HG03520 (cell line): ENCODE measurements at regions not wholly inside any gene's neighbourhood (a gene's known extent, or its start where the extent isn't known, plus 50 kb on each side); places are given as distances from the start of the nearest gene placed in this dataset.
"Not testable (repeated sequence)": the region's sequence is repeated elsewhere in the genome, so short reads cannot be mapped to it uniquely, and the experiment has no call there.

Experiments used
- ATAC-seq: cut with Tn5 transposase; IDR thresholded peaks from one replicate; pipeline ENCODE4 v1.9.1; 2021; ENCODE audit warnings: mild to moderate bottlenecking, moderate library complexity; ENCODE audit not compliant: unreplicated experiment

- no peak for ATAC-seq
Observed at GRCh38 chr1:209198961-209199750, 384.4 kb upstream of the CAMK1G start.

DNA sequence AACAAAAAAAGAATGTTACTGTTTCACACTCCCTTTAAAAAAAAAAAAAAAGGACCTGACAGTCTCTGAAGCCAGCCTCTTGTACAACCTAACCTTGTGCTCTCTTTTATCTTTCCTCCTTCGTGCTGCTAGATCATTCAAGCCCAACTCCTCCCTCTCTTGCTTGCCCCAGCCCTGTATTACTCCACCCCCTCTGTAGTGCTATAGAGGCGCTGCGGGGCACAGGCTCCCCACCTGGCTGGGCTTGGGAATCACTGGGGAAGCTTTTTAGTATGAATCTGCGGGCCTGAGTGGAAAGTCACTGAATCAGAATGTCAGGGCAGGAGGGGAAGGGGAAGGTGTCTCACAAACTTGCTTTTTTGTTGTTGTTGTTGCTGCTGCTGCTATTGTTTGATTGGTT is 383.7 kb upstream of the CAMK1G start:
- no peak for ATAC-seq

GRCh38 chr1:209202321-209202720 is 381.2 kb upstream of the CAMK1G start:
- not testable (repeated sequence) for ATAC-seq

DNA sequence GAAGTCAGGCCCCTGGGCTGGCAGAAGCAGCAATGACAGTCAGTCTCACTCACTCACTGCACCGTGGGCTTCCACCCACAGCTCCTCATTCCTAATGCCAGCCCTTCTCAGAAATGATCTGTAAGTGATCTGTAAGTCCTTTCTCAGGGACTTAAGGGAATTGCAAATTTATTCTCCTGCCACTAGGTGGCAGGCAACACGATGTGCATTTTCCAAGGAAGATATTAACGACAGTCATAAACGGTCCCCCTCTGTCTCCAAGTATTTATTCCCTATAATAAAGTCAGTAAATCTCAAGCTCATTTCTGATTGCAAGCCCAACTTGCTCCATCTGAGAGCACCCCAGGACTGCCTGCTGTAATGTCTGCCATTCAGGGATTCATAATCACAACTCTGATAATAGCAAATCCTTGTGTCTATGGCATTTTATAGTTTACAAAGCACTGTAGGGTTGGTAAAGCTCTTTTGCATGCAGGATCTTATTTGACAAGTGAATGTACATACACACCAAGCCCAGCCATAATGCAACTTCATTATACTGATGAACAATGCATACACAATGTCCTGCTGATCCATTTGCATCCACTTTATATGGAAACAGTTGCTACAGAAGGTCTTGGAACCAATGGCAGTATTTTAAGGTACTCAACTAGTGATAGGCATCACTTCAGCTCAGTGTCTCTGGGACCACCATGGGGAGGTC is 380.5 kb upstream of the CAMK1G start:
- no peak for ATAC-seq

- ATAC-seq, result no peak
Observed at GRCh38 chr1:209203533-209203895, 380.0 kb upstream of the CAMK1G start.

DNA sequence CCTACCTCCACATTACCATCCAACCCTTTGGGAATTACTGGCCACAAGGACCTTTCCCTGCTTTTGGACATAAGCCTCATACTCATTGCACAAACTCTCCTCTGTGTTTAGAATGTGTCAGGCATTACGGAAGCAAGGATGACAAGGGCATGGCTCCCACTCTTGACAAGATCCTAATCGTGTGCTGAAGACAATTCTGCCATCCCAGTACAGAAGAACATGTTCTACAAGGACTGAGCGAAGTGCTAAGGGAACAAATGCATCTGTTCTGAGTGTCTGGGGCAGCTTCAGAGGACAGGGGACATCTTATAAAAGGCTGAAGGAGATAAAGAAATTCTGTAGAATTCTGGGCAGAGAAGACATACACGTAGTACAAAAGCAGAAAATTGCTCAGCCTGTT is 378.5 kb upstream of the CAMK1G start:
- no peak for ATAC-seq

DNA sequence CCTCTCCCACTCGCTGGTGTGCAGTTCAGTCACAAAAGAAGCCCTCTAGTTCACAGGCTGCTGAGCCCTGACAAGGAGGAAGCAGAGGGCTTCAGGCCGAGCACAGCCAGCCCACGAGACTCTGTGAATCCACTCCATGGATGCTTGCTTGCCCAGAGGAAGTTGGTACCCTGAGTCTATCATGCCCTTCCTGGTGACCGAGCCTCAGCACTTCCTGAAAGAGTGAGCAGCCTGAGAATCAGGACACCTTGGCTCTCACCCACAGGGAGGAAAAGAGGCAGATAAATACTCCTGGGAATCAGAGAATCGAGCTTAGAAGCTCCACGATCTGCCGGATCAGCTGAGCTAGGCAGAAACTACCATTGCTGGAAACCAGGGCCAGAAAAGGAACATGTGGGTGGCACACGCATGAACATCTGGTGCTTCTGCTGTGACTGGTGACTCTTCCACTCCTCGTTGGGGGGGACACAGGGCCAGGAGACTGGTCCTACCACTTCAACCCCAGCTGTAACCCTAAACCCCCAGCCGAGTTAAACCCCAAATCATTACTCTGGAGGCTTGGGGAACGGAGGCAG is 376.3 kb upstream of the CAMK1G start:
- ATAC-seq, result peak; percentile 40

DNA sequence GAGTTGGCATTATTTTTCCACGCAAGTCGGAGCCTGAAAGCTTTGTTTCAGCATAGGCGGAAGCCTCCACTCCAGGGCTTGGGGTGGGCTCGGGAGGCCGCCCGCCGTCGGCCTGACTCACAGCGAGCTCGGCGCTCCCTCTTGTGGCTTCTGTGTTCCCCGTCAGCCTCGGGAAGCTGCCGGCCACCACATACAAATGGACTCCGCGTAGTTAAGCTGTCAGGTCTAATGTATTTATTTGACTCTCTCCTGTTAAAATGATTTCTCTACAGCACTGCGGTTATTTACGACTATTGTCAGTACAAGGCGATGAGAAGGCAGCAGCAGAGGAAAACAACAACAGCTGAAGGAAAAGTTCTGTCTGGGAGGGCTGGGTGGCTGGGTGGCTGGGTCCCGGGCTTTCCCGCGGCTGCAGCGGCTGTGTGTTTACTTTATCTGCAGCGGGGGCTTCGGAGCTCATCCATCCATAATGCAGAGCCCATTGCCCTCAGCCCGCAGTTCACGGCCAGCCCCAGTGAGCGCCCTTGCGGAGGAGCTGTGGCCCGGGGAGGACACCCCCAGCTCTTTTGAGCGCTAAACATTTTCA is 375.7 kb upstream of the CAMK1G start:
- peak; percentile 75 for ATAC-seq

- no peak for ATAC-seq
Observed at GRCh38 chr1:209208648-209209047, 374.9 kb upstream of the CAMK1G start.

GRCh38 chr1:209213989-209214388 is 369.5 kb upstream of the CAMK1G start:
- ATAC-seq, result no peak

DNA sequence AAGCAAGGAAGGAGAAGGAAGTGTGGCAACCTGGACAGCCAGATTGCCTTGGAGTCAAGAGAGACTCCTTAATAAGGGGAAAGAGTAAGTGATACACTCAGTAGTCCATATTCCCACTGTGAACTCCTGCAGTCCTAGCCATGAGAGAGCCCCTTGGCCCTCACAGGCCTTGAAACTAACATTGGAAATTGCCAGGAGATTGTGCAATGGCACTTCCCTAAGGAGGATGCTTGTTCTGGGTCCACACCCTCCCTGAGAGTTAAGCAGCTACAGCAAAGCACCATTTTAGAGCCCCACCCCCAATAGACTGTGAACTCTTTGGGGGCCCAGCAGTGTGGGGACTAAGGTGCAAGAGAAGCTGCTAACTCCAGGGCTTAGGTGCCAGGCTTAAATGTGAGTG is 367.7 kb upstream of the CAMK1G start:
- no peak for ATAC-seq

DNA sequence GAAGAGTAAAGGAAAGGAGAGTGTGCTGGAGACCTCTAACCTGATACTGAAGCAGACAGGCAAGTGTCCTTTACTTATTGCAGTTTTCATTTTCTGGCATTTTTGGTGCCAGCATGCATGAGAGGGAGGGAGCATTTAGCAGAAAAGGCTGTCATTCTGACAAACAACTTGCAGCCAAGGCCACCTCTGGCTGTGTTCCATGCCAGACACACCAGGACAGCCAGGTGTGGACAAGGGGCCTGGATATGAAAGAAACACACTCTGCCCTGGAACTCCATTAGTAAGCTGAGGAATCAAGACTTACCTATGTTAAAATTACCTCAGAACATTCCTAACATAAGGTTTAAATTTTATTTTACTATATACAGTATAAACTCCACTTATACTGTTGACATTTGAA is 365.4 kb upstream of the CAMK1G start:
- no peak for ATAC-seq

DNA sequence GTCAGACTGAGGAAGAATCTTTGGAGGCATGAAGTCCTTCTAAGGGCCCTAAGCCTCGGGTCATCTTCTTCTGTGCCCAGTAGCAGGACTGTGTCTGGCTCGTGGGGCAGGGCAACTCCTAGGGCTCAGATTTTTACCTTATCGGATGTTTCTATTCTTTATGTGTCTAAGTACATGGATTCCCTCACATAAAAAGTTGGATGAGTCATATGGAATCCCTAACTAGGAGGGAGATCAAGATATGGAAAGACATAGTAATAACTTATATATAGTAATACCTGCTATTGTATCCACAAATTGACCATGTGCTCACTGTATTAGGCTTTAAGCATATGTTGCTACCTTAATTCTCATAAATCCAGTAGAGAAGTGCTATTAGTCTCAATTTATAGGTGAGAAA is 364.5 kb upstream of the CAMK1G start:
- no peak for ATAC-seq

- ATAC-seq, result no peak
Observed at GRCh38 chr1:209219791-209220524, 363.6 kb upstream of the CAMK1G start.

DNA sequence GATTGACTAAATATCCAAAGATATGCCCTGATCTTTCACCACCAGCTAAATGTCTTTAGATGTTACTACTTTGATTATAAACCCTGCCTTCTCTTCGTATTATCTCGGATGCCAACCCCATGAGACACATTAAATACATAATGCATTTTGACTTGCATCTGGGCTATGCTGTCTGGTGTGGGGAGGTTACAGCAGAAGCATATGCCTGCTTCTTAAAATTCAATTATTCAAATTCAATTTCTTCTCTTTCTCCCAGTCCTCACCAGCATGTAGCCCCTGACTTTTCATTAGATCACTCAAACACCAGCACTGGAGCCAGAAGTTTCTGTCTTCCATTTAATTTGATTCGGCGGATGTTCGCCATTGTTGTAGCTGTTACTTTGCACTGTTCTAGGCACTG is 360.7 kb upstream of the CAMK1G start:
- ATAC-seq, result no peak

DNA sequence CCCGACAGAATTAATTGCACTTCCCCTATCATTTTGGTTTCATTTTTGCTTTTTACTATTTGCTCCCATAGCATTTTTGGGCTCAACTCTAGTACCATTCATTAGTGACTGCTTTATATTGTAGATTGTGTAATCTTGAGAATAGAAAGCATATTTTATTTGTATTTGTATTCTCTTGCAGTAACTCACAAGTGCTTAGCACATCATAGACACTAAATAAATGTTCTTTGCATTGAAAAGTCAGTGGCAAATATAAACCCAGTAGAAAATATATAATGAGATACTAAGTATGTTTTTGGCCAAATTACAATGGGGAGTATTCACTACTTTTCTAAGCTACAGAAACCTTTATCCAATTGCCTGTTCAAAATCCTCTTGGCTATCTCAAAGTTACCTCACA is 359.7 kb upstream of the CAMK1G start:
- no peak for ATAC-seq

DNA sequence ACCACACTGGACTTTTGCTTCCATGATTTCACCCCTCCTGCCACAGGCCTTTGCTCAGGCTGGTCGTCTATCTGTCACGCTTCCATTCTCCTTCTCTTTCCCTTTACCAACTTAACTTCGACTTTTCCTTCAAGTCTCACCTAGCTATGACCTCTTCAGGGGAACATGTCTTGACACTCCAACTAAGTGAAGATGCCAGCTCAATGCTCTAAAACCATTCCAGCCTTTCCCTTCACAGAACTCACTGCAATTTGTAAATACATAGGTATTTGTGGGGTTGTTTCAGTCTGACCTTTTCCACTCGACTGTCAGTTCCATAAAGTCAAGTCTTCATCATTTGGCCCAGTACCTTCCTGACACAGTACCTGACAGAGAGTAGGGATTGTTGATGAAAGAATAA is 358.6 kb upstream of the CAMK1G start:
- ATAC-seq, result no peak

- ATAC-seq, result no peak
Observed at GRCh38 chr1:209227171-209227570, 356.3 kb upstream of the CAMK1G start.

DNA sequence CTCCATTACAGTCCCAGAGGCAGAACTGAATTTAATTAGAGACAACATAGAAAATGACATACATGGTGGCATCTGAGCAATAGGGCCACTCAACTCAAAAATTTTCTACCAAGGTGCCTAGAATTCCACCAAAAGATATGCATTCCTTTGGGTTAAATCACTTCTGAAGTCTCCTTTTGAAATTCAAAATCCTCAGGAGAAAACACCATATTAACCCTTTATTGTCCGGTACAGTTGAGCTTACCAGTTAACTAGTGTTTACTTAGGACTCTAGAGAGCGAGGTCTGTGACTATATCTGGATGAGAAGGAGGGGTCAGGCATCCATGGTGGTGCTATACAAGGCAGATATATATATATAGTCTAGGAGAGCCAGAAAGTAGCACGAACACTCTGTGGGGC is 355.6 kb upstream of the CAMK1G start:
- no peak for ATAC-seq

DNA sequence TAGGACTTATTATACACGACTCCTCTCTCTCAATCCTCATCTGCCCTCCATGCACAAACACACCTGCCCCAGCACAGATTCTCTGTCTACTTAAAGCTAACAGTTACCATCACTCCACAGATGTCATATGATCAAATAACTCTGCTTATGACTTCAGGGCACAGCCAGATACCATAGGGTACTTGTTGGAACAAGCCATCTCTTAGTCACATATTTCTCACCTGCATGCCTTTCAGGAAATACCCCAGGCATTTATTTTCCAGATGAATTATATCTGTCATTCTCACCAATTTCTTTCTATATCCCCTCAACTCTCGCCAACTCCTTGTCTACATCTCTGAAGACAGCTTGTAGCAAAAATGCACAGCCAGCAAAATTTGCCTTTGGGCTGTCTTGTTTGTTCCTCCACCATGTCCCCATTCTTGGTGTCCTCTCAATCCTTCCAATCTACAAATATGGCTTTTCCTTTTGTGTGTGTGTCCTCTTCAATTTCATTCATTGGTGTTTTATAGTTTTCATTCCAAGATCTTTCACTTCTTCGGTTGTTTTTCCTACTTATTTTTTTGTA is 353.9 kb upstream of the CAMK1G start:
- ATAC-seq, result no peak

DNA sequence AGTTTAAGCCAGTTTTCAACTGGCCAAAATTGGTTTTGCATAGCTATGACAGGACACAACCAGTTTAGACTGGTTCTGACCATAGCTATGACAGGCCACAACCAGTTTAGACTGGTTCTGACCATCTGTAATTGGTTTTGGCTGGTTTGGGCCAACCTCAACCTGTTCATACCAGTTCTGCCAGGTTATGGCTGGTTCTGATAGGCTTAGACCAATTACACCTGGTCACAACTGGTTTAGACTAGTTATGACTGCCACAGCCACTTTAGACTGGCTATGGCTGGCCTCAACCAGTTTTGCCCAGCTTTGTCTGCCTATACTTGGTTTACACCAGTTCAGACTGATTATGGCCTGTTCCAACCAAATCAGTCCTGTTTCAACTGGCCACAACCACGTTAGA is 353.2 kb upstream of the CAMK1G start:
- no peak for ATAC-seq
